ENCODE measurements at regions not wholly inside any gene's neighbourhood (a gene's known extent, or its start where the extent isn't known, plus 50 kb on each side); places are given as distances from the start of the nearest gene placed in this dataset.

- TF ChIP-seq NFAT5 (CRISPR knock-in tag; IDR thresholded peaks at IDR 0.05), result no peak
- no peak for TF ChIP-seq TEAD3 (CRISPR knock-in tag; optimal IDR thresholded peaks at IDR 0.05; ENCODE audit: borderline replicate concordance)
- TF ChIP-seq MAX (IDR thresholded peaks at IDR 0.05), result no peak
- no peak for TF ChIP-seq TCF12 (IDR thresholded peaks at IDR 0.05)
- no peak for TF ChIP-seq TCF12 (CRISPR knock-in tag; IDR thresholded peaks at IDR 0.05)
- no peak for TF ChIP-seq RAD21 (CRISPR knock-in tag; IDR thresholded peaks at IDR 0.05)
- TF ChIP-seq ZNF770 (CRISPR knock-in tag; IDR thresholded peaks at IDR 0.05), result no peak
- TF ChIP-seq HOXA3 (CRISPR knock-in tag; IDR thresholded peaks at IDR 0.05), result no peak
- TF ChIP-seq ZNF580 (CRISPR knock-in tag; IDR thresholded peaks at IDR 0.05; ENCODE audit: borderline replicate concordance, low read depth), result no peak
- no peak for TF ChIP-seq RXRA (CRISPR knock-in tag; IDR thresholded peaks at IDR 0.05)
- no peak for TF ChIP-seq ELF1 (CRISPR knock-in tag; IDR thresholded peaks at IDR 0.05)
These were observed 193.7 kb downstream of the IZUMO3 start (continued) for GRCh38 chr9:24351973-24352372.
